B cell (primary cell): ENCODE measurements at regions not wholly inside any gene's neighbourhood (a gene's known extent, or its start where the extent isn't known, plus 50 kb on each side); places are given as distances from the start of the nearest gene placed in this dataset.

Experiments used
- ATAC-seq: fragments of 200-7000 bp; cut with Tn5 transposase; one replicate; pipeline ENCODE4 v1.10.0; 2021; ENCODE audit warnings: low read depth, mild to moderate bottlenecking, moderate number of reproducible peaks, moderate library complexity
- CTCF ChIA-PET: fragments of 350-600 bp; sonication (Branson Sonifier 250); formaldehyde crosslinking; loops from one replicate; lab custom pipeline; 2021; ENCODE audit warnings: antibody characterized with exemption, inconsistent platforms; lab: Charles Lee
- POLR2A ChIA-PET: fragments of 350-600 bp; sonication (Branson Sonifier 250); formaldehyde crosslinking; loops from one replicate; lab custom pipeline; 2021; ENCODE audit warnings: antibody characterized with exemption; lab: Charles Lee
- DNase-seq: peaks from one replicate; pipeline ENCODE4 v3.0.0; 2013
- H2AFZ ChIP-seq: 2 replicates; pipeline ENCODE4 v1.6.1; 2012; ENCODE audit warnings: mild to moderate bottlenecking, low read depth, low read length; ENCODE audit not compliant: insufficient read depth, poor library complexity, severe bottlenecking
- H3K27ac ChIP-seq, 2 donors: 1 replicate in 1 of 2; 2 replicates in 1 of 2; pipeline ENCODE4 v1.5.1; 2012 to 2013; ENCODE audit warnings: low read length in 2 of 2, mild to moderate bottlenecking in 2 of 2, moderate library complexity in 1 of 2
- H3K27me3 ChIP-seq, 4 experiments: fragments of 200-600 bp in 1 of 4; sonication (generic) in 1 of 4; replicated peaks in 1 of 4; 1 replicate in 2 of 4; 2 replicates in 2 of 4; pipeline versions ENCODE4 v1.6.1 to v1.7.0; 2013 to 2016; ENCODE audit warnings: low read length in 3 of 4, mild to moderate bottlenecking in 2 of 4, mixed read lengths in 1 of 4, moderate library complexity in 1 of 4; ENCODE audit not compliant: insufficient read depth in 4 of 4, control insufficient read depth in 3 of 4; ENCODE audit errors: control extremely low read depth in 1 of 4
- H3K36me3 ChIP-seq, 2 experiments: replicated peaks in 1 of 2; 1 replicate in 1 of 2; 2 replicates in 1 of 2; pipeline versions ENCODE4 v1.6.1 to v1.7.1; 2013; ENCODE audit warnings: low read length in 1 of 2; ENCODE audit not compliant: insufficient read depth in 2 of 2, control insufficient read depth in 1 of 2; ENCODE audit errors: control extremely low read depth in 1 of 2, extremely low read depth in 1 of 2
- H3K4me1 ChIP-seq, 2 donors: fragments of 200-600 bp in 1 of 2; sonication (generic) in 1 of 2; 1 replicate in 1 of 2; 2 replicates in 1 of 2; pipeline versions ENCODE4 v1.5.1 to v1.6.1; 2013 to 2017; ENCODE audit warnings: low read length in 2 of 2; ENCODE audit not compliant: control insufficient read depth in 2 of 2, insufficient read depth in 2 of 2
- H3K4me2 ChIP-seq: replicated peaks from 2 replicates; pipeline ENCODE3; 2012; ENCODE audit warnings: mild to moderate bottlenecking, low read depth, low read length; ENCODE audit not compliant: poor library complexity, severe bottlenecking
- H3K4me3 ChIP-seq, 5 experiments: fragments of 200-600 bp in 1 of 5; sonication (generic) in 1 of 5; 1 replicate in 3 of 5; 2 replicates in 2 of 5; pipeline versions ENCODE4 v1.5.1 to v1.7.0; 2011 to 2016; ENCODE audit warnings: low read length in 4 of 5, mild to moderate bottlenecking in 4 of 5, low read depth in 2 of 5, control low read depth in 1 of 5, moderate library complexity in 1 of 5; ENCODE audit not compliant: insufficient read depth in 1 of 5; ENCODE audit errors: control extremely low read depth in 1 of 5, extremely low read depth in 1 of 5
- H3K79me2 ChIP-seq: fragments of 200-600 bp; sonication (generic); one replicate; pipeline ENCODE4 v1.6.0; 2016; ENCODE audit warnings: low read length; ENCODE audit not compliant: control insufficient read depth, insufficient read depth
- H3K9ac ChIP-seq: fragments of 200-600 bp; sonication (generic); 2 replicates; pipeline ENCODE4 v1.6.1; 2017; ENCODE audit warnings: mild to moderate bottlenecking, low read length, moderate library complexity
- H3K9me3 ChIP-seq, 3 donors: one replicate each; pipeline versions ENCODE4 v1.6.1 to v1.7.1; 2013; ENCODE audit warnings: low read length in 2 of 3; ENCODE audit not compliant: control insufficient read depth in 2 of 3, insufficient read depth in 1 of 3; ENCODE audit errors: control extremely low read depth in 1 of 3
- H4K20me1 ChIP-seq: 2 replicates; pipeline ENCODE4 v1.6.0; 2012; ENCODE audit warnings: mild to moderate bottlenecking, low read length; ENCODE audit not compliant: insufficient read depth, control insufficient read depth, poor library complexity, severe bottlenecking
- H3K27ac Mint-ChIP-seq: one replicate; pipeline ENCODE4 v1.8.0; 2021; ENCODE audit warnings: mixed read lengths
- H3K27me3 Mint-ChIP-seq: one replicate; pipeline ENCODE4 v1.8.0; 2021; ENCODE audit warnings: mixed read lengths
- H3K4me1 Mint-ChIP-seq: one replicate; pipeline ENCODE4 v1.8.0; 2021; ENCODE audit warnings: mixed read lengths
- H3K4me3 Mint-ChIP-seq: one replicate; pipeline ENCODE4 v1.8.0; 2021; ENCODE audit warnings: mixed read lengths
- H3K9me3 Mint-ChIP-seq: one replicate; pipeline ENCODE4 v1.8.0; 2022; ENCODE audit warnings: mixed read lengths; ENCODE audit not compliant: insufficient read depth
- CTCF ChIP-seq: fragments of 200-600 bp; IDR thresholded peaks from one replicate; pipeline ENCODE4 v1.8.0; 2022; ENCODE audit warnings: antibody characterized with exemption, mild to moderate bottlenecking
- EZH2 ChIP-seq: IDR thresholded peaks from 2 replicates; pipeline ENCODE4 v1.6.1; 2012; ENCODE audit warnings: borderline replicate concordance, low read depth, mild to moderate bottlenecking, moderate library complexity, low read length; ENCODE audit not compliant: insufficient read depth, poor library complexity, severe bottlenecking
- WGBS: methylation state at CpG from one replicate; pipeline ENCODE4 v1.1.5; 2013; ENCODE audit warnings: missing lambda C conversion rate; ENCODE audit not compliant: insufficient coverage; 5-methylcytosine and 5-hydroxymethylcytosine counted together
- intact Hi-C: fragments of 100-400 bp; cut with micrococcal nuclease; formaldehyde crosslinking; loops from one replicate; pipeline ENCODE4 v1.10.0; 2022

DNA sequence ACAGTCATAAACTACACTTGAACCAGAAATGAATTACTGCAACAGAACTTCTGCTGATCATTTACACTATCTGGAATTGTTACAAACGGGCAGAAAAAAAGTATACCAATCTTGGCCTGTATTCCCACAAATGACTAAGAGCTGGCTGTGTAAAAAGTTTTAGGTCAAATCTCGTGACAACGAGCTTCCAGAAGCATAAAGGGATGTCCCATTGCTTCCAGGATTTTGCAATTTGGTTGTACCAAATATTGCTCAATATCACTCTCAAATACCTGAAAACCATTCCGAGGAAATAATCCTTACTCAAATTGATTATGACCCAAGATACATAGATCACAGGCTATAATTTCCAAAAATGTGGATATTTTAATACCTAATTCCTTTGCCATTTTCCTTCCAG is 175.6 kb downstream of the TBX15 start:
- 79% methylated on average over 3 of the region's 4 CpGs for WGBS
- Mint-ChIP-seq H3K27ac (no peak overlapping the region), H3K4me3 (no peak overlapping the region), H3K9me3 (no peaks in the 10 kb centered on the region), H3K27me3 (no peaks in the 10 kb centered on the region), H3K4me1 (no peaks in the 10 kb centered on the region)
- H3K27me3 ChIP-seq = no peaks in the 10 kb centered on the region
- H3K36me3 ChIP-seq = no peaks in the 10 kb centered on the region
- no peak for TF ChIP-seq CTCF
- TF ChIP-seq EZH2 = no peak
- H4K20me1 ChIP-seq = no peaks in the 10 kb centered on the region
- H3K9me3 ChIP-seq = peaks cover 0 to 2% (median 0%) of the 10 kb centered on the region in 3 donors
- H2AFZ ChIP-seq = no peak overlapping the region
- H3K4me1 ChIP-seq = no peaks in the 10 kb centered on the region
- intact Hi-C loops = no loop called here
- ChIA-PET POLR2A (no interaction called here), CTCF (no interaction called here)
- H3K27ac ChIP-seq = no peak overlapping the region
- H3K4me3 ChIP-seq = no peak overlapping the region
- ATAC-seq (no peak), DNase-seq (no peak)
- no peak overlapping the region for H3K4me2 ChIP-seq
- no peaks in the 10 kb centered on the region for H3K79me2 ChIP-seq
- no peak overlapping the region for H3K9ac ChIP-seq

DNA sequence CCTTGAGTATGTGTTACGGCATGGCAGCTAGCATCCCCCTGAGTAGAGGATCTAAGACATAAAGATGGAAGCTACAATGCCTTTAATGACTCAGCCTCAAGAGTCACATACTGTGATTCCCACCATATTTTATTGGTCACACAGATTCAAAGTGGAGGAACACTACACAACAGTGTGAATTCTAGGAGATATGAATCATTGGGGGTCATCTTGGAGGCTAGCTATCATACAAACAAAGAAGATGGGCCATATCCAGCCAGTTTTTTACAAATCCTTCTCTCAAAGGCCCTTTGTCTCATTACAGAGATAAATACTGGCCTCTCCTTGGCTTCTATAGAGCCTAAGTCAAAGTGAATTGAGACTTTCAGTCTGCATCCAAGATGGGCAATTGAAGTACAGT is 177.0 kb downstream of the TBX15 start:
- no peak overlapping the region for H3K9ac ChIP-seq

More for the DNA sequence above, 177.0 kb downstream of the TBX15 start:
- no peaks in the 10 kb centered on the region for H3K36me3 ChIP-seq
- TF ChIP-seq CTCF = no peak
- no peak for TF ChIP-seq EZH2
- H3K4me1 ChIP-seq = no peaks in the 10 kb centered on the region
- WGBS = 100% methylated on average over 1 of the region's 1 CpG
- Mint-ChIP-seq H3K4me3 (no peak overlapping the region), H3K9me3 (no peaks in the 10 kb centered on the region), H3K4me1 (no peaks in the 10 kb centered on the region), H3K27ac (no peak overlapping the region), H3K27me3 (no peaks in the 10 kb centered on the region)
- peaks cover 0 to 2% (median 0%) of the 10 kb centered on the region in 3 donors for H3K9me3 ChIP-seq
- no peak overlapping the region for H3K4me3 ChIP-seq
- H3K79me2 ChIP-seq = no peaks in the 10 kb centered on the region
- no peaks in the 10 kb centered on the region for H3K27me3 ChIP-seq
- H3K27ac ChIP-seq = no peak overlapping the region
- POLR2A ChIA-PET = no interaction called here
- ATAC-seq (no peak), DNase-seq (no peak)
- H4K20me1 ChIP-seq = no peaks in the 10 kb centered on the region
- no peak overlapping the region for H3K4me2 ChIP-seq
- intact Hi-C loops = no loop called here
- no peak overlapping the region for H2AFZ ChIP-seq
- CTCF ChIA-PET = no interaction called here
